ENCODE measurements at regions not wholly inside any gene's neighbourhood (a gene's known extent, or its start where the extent isn't known, plus 50 kb on each side); places are given as distances from the start of the nearest gene placed in this dataset.

DNA sequence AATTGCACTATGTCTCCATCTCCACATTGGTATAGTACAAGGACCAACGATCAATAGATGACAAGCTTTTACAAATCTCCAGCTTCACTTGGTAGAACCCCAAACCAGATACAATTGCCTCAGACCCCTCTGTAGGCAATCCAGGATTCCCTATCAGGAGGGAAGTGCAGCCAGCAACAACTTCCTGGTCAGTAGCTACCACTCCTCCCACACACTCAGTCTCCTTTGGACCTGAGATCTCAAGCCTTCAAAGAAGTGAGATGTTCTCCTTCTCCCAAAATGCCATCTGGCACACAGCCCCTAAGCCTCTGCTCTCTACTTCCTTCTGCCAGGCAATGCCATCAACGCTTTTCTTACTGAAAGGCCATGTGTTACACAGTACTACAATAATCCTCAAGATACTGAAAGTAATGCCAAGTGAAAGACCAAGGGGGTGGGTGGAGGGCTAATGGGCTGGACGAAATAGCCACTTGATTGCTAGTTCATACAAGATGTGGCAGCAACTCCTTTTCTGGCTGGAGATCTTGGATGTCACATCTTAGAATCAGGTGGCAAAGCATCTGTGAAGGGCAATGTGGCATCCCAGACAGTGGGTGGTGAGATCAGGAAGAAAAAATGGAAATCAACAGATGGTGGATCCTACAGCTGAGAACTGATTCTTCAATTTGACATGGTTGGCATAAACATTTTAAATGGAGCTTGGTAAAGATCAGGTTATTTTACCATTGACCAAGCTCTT is 75.3 kb upstream of the ACP3 start:
- no peaks in the 10 kb centered on the region for H3K36me3 Mint-ChIP-seq (ENCODE audit: low read depth)
- peaks cover 5% of the 10 kb centered on the region for H3K9me3 Mint-ChIP-seq
- no peak overlapping the region for H3K4me3 Mint-ChIP-seq
- TF ChIP-seq, protein P1, sequence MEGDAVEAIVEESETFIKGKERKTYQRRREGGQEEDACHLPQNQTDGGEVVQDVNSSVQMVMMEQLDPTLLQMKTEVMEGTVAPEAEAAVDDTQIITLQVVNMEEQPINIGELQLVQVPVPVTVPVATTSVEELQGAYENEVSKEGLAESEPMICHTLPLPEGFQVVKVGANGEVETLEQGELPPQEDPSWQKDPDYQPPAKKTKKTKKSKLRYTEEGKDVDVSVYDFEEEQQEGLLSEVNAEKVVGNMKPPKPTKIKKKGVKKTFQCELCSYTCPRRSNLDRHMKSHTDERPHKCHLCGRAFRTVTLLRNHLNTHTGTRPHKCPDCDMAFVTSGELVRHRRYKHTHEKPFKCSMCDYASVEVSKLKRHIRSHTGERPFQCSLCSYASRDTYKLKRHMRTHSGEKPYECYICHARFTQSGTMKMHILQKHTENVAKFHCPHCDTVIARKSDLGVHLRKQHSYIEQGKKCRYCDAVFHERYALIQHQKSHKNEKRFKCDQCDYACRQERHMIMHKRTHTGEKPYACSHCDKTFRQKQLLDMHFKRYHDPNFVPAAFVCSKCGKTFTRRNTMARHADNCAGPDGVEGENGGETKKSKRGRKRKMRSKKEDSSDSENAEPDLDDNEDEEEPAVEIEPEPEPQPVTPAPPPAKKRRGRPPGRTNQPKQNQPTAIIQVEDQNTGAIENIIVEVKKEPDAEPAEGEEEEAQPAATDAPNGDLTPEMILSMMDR (IDR thresholded peaks at IDR 0.05; ENCODE audit: unreplicated experiment in 3 of 3) = no peak
- no peaks in the 10 kb centered on the region for H3K4me1 Mint-ChIP-seq
- no peak overlapping the region for H3K27ac Mint-ChIP-seq
- no peaks in the 10 kb centered on the region for H3K27me3 Mint-ChIP-seq (ENCODE audit: low read depth)

DNA sequence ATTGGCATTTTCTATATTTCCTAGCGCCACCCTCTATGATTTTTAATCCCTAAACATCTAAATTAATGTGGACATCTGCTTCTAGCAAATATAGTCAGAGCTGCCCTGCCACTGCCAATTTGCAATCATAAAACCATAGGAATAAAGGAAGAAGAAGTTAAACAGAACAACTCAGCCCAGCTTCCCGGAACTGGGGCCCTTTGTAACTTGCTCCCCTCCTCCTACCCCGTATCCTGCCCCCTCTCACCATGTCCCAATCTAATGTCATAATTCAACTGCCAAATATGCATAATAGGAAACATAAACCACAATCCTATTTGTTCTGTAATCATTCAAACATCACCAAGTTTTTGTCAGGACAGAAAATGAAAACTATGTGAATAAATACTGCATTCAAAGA is 74.4 kb upstream of the ACP3 start:
- no peaks in the 10 kb centered on the region for H3K36me3 Mint-ChIP-seq (ENCODE audit: low read depth)
- H3K4me3 Mint-ChIP-seq = no peak overlapping the region
- TF ChIP-seq, protein P1 (IDR thresholded peaks at IDR 0.05; ENCODE audit: unreplicated experiment in 3 of 3) = no peak
- H3K27ac Mint-ChIP-seq = no peak overlapping the region
- no peaks in the 10 kb centered on the region for H3K27me3 Mint-ChIP-seq (ENCODE audit: low read depth)
- H3K4me1 Mint-ChIP-seq = no peaks in the 10 kb centered on the region
- peaks cover 5% of the 10 kb centered on the region for H3K9me3 Mint-ChIP-seq

DNA sequence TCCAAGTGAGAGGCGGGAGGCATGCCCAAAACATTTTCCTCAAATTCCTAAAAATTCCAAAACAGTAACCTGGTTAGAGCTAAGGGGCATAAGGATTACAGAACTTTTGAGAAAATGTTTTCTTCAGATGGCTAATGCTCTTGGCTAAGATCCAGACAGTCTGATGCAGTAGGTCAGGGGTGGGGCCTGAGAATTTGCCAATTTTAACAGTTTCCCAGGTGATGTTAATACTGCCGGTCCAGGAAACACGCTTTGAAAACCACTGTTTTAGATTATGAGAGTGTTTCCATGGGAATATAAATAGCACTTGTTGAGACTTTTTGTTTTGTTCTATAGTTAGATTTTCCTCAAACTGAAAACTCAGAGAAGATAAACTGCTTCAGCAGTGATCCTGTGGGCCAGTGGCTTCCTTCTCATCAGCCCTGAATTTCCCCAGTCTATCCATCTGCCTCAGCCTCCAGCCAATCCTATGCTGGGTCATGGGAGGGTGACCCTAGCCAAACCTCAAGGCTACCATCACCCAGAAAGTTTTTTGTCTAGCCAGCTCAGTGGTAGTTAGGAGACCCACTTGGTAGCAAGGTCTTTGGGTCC is 71.6 kb upstream of the ACP3 start:
- Mint-ChIP-seq H3K27me3 (ENCODE audit: low read depth) (no peaks in the 10 kb centered on the region), H3K9me3 (peaks cover 2% of the 10 kb centered on the region), H3K4me3 (no peak overlapping the region), H3K4me1 (no peaks in the 10 kb centered on the region), H3K27ac (no peak overlapping the region), H3K36me3 (ENCODE audit: low read depth) (no peaks in the 10 kb centered on the region)
- TF ChIP-seq, protein P1 (IDR thresholded peaks at IDR 0.05; ENCODE audit: unreplicated experiment in 3 of 3) = no peak

DNA sequence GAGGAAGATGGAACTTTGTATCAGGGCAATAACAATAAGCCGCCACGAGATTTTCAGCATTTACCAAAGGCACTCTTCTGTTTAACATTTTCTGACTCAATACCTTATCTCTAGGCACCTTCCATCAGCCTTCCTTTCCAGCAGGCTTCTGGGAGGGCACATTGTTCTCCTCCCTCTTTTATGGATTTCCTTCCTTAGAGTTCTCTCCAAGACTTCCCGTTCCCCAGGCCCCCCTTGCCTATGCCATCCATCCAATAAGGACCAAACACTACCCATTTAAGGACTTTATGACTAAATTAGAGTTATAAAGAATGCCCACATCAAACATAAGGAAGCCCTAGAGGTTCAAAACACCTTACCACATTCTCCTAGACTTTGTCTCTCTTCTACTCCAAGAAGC is 71.0 kb upstream of the ACP3 start:
- TF ChIP-seq, protein P1 (IDR thresholded peaks at IDR 0.05; ENCODE audit: unreplicated experiment in 3 of 3) = no peak
- Mint-ChIP-seq H3K27me3 (ENCODE audit: low read depth) (no peaks in the 10 kb centered on the region), H3K4me1 (no peaks in the 10 kb centered on the region), H3K9me3 (peaks cover 2% of the 10 kb centered on the region), H3K36me3 (ENCODE audit: low read depth) (no peaks in the 10 kb centered on the region), H3K27ac (no peak overlapping the region), H3K4me3 (no peak overlapping the region)

DNA sequence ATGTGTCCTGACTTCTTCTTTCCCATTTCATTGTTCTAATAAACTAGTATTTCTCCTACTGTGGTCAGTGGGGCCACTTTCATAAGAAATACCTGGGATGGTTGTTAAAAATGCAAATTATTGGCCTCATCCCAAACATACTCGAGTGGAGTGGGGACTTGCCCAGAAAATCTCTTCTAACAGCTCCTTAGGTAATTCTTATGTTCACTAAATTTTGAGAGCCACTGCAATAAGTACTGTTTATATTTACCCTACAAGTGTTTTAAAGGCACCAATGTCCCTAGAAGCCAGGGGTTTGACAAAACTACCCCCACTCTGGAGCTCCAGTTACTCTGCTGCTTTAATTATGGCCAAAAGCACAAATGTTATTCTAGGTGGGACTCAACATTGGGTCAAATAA is 70.0 kb upstream of the ACP3 start:
- no peaks in the 10 kb centered on the region for H3K4me1 Mint-ChIP-seq
- no peaks in the 10 kb centered on the region for H3K9me3 Mint-ChIP-seq
- TF ChIP-seq, protein P1 (IDR thresholded peaks at IDR 0.05; ENCODE audit: unreplicated experiment in 3 of 3) = no peak
- H3K4me3 Mint-ChIP-seq = no peak overlapping the region
- H3K27me3 Mint-ChIP-seq (ENCODE audit: low read depth) = no peaks in the 10 kb centered on the region
- no peak overlapping the region for H3K27ac Mint-ChIP-seq
- H3K36me3 Mint-ChIP-seq (ENCODE audit: low read depth) = no peaks in the 10 kb centered on the region

DNA sequence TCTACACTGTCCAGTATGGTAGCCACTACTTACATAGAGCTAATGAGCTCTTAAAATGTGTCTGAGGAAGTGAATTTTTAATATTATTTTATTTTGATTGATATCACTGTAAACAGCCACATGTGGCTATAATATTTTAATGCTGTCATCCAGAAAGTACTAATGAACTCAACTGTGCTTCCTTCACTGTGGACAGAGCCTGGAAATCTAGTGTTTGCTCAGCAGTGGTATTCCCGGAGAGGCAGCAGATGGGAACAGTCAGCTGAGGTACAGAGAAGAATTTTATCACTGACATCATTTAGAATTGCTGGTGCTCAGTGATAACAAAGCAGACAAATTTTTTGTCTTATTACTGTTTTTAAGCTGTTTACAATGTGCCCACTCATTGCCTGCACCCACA is 68.7 kb upstream of the ACP3 start:
- no peak overlapping the region for H3K27ac Mint-ChIP-seq
- no peak overlapping the region for H3K4me3 Mint-ChIP-seq
- TF ChIP-seq, protein P1 (IDR thresholded peaks at IDR 0.05; ENCODE audit: unreplicated experiment in 3 of 3) = no peak
- no peaks in the 10 kb centered on the region for H3K9me3 Mint-ChIP-seq
- H3K4me1 Mint-ChIP-seq = no peaks in the 10 kb centered on the region
- no peaks in the 10 kb centered on the region for H3K27me3 Mint-ChIP-seq (ENCODE audit: low read depth)
- no peaks in the 10 kb centered on the region for H3K36me3 Mint-ChIP-seq (ENCODE audit: low read depth)
